ENCODE measurements at regions not wholly inside any gene's neighbourhood (a gene's known extent, or its start where the extent isn't known, plus 50 kb on each side); places are given as distances from the start of the nearest gene placed in this dataset.

GRCh38 chr2:203585516-203585915 is 50.4 kb upstream of the RAPH1 start:
- TF ChIP-seq GATA3 (IDR thresholded peaks at IDR 0.05; ENCODE audit: low read depth, low read length), result no peak
- TF ChIP-seq GATA2 (IDR thresholded peaks at IDR 0.05; ENCODE audit: low read depth, low read length), result no peak

DNA sequence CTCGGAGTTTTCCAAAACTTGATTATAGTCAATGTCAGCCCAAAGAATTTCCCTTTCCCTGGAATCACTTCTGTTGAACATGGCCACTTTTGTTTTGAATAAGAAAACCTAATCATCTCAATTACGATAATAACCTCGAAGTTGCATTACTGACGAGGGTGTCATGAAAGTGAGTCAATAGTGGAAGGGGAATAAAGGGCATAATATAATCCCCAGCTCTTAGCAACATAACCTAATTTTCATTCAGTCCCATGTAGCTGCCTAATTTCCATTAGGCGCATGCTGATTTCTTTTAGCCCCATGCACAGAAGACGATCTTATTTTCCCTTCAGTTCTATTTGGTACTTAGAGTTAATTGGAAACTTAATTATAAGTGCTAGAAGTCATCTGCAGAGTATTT is 51.1 kb upstream of the RAPH1 start:
- no peak for TF ChIP-seq GATA2 (IDR thresholded peaks at IDR 0.05; ENCODE audit: low read depth, low read length)
- TF ChIP-seq GATA3 (IDR thresholded peaks at IDR 0.05; ENCODE audit: low read depth, low read length), result no peak

GRCh38 chr2:203586696-203587095 is 51.6 kb upstream of the RAPH1 start:
- no peak for TF ChIP-seq GATA2 (IDR thresholded peaks at IDR 0.05; ENCODE audit: low read depth, low read length)
- TF ChIP-seq GATA3 (IDR thresholded peaks at IDR 0.05; ENCODE audit: low read depth, low read length), result no peak

GRCh38 chr2:203590496-203590895 is 55.4 kb upstream of the RAPH1 start:
- TF ChIP-seq GATA2 (IDR thresholded peaks at IDR 0.05; ENCODE audit: low read depth, low read length), result no peak
- no peak for TF ChIP-seq GATA3 (IDR thresholded peaks at IDR 0.05; ENCODE audit: low read depth, low read length)

- no peak for TF ChIP-seq GATA3 (IDR thresholded peaks at IDR 0.05; ENCODE audit: low read depth, low read length)
- no peak for TF ChIP-seq GATA2 (IDR thresholded peaks at IDR 0.05; ENCODE audit: low read depth, low read length)
Measured at GRCh38 chr2:203591642-203592041, 56.5 kb upstream of the RAPH1 start.

- TF ChIP-seq GATA2 (IDR thresholded peaks at IDR 0.05; ENCODE audit: low read depth, low read length) (no peak), GATA3 (IDR thresholded peaks at IDR 0.05; ENCODE audit: low read depth, low read length) (no peak)
Measured at GRCh38 chr2:203592470-203592869, 57.4 kb upstream of the RAPH1 start.

DNA sequence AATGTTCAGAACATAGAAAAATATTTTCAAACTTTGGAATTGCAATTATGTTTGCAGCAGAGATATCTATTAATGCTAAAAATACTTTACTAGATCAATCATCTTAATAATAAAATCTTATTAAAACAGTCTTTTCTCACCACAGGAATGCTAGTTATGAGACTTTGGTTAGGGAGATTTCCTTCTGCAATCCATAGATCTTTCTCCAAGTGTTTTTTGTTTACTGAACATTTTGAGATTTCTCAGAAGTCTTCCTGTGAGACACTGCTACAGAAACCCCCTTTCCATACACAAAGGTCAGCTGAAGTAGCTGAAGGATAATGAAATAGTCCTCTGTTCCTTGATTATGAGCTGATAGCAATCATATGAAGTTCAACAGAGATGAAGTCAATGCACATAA is 59.4 kb upstream of the RAPH1 start:
- TF ChIP-seq GATA3 (IDR thresholded peaks at IDR 0.05; ENCODE audit: low read depth, low read length) (no peak), GATA2 (IDR thresholded peaks at IDR 0.05; ENCODE audit: low read depth, low read length) (no peak)

- TF ChIP-seq GATA3 (IDR thresholded peaks at IDR 0.05; ENCODE audit: low read depth, low read length) (no peak), GATA2 (IDR thresholded peaks at IDR 0.05; ENCODE audit: low read depth, low read length) (no peak)
Measured at GRCh38 chr2:203596183-203596582, 61.1 kb upstream of the RAPH1 start.

GRCh38 chr2:203599509-203599908 is 64.4 kb upstream of the RAPH1 start:
- TF ChIP-seq GATA2 (IDR thresholded peaks at IDR 0.05; ENCODE audit: low read depth, low read length) (no peak), GATA3 (IDR thresholded peaks at IDR 0.05; ENCODE audit: low read depth, low read length) (no peak)

- TF ChIP-seq GATA3 (IDR thresholded peaks at IDR 0.05; ENCODE audit: low read depth, low read length), result no peak
- no peak for TF ChIP-seq GATA2 (IDR thresholded peaks at IDR 0.05; ENCODE audit: low read depth, low read length)
Measured at GRCh38 chr2:203600286-203600685, 65.2 kb upstream of the RAPH1 start.

DNA sequence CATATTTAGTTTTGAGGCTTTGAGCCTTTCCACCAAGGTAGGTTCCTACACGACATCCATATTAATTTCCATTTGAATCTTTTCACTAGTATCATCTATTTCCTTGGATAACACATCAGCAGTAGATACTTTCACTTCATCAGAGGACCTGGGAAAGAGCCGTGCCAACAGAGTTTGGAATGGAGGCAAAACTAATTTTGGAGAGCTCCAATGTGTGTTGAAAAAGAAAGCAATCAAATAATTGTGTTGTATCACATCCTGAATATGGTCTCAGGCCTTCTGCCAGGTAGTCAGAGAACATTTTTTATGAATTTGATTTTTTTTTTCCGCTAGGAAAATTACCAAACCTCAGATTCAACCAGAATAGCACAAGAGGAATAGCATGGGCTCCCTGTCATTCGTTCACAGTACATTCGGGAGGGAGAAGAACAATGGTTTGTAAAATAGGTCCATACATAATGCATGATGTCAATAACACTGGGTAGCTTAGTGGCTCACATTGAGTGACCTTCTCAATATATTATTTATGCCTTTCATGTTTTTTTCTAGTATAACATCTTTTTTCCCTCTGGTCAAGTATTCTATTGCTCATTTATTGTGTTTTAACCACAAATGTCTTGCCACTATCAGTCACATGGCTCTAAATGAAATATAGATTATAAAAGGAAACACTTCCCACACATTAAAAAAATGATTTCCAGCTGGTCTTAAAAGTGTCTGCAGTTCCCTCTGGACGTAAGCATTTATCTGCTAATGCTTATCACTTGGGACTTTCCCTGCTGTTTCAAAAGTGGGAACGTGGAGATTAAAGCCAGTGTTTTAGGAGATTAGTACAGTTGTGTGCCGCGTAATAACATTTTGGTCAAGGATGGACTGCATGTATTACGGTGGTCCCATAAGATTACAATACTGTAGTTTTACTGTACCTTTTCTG is 68.6 kb upstream of the RAPH1 start:
- TF ChIP-seq GATA2 (IDR thresholded peaks at IDR 0.05; ENCODE audit: low read depth, low read length) (no peak), GATA3 (IDR thresholded peaks at IDR 0.05; ENCODE audit: low read depth, low read length) (no peak)

DNA sequence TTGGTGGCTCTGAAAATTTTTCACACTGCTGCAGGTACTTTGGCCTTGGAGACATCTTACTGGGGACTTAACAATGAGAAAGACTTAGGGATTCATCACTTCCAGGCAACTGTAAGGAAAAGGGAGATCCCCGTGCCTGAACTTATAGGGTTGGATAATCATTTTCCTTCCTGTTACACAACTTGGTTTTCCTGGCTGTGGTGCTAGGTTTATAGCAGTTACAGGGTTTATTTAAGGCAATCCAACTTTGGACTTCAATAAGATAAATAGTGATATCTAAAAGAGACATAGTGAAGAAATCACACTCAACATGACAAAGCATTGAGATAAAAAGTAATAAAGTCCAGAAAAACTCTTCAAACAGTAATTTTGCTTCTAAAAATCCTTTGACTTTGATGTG is 70.2 kb upstream of the RAPH1 start:
- TF ChIP-seq GATA2 (IDR thresholded peaks at IDR 0.05; ENCODE audit: low read depth, low read length) (no peak), GATA3 (IDR thresholded peaks at IDR 0.05; ENCODE audit: low read depth, low read length) (no peak)

DNA sequence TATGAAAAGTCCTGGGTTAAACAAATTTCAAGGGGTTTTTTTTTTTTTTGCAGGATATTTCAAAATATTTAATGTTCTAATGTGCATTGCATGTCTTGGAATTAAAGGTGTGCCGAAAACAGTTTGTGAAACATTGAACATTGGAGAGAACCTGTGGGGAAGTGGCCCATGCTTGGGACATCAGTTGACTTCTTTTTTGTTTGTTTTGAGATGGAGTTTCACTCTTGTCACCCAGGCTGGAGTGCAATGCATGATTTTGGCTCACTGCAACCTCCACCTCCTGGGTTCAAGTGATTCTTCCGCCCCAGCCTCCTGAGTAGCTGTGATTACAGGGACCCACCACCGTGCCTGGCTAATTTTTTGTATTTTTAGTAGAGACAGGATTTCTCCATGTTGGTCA is 71.0 kb upstream of the RAPH1 start:
- no peak for TF ChIP-seq GATA3 (IDR thresholded peaks at IDR 0.05; ENCODE audit: low read depth, low read length)

GRCh38 chr2:203610558-203610957 is 75.5 kb upstream of the RAPH1 start:
- TF ChIP-seq GATA2 (IDR thresholded peaks at IDR 0.05; ENCODE audit: low read depth, low read length) (no peak), GATA3 (IDR thresholded peaks at IDR 0.05; ENCODE audit: low read depth, low read length) (no peak)

GRCh38 chr2:203612246-203612645 is 77.1 kb upstream of the RAPH1 start:
- TF ChIP-seq GATA3 (IDR thresholded peaks at IDR 0.05; ENCODE audit: low read depth, low read length) (no peak), GATA2 (IDR thresholded peaks at IDR 0.05; ENCODE audit: low read depth, low read length) (no peak)

Measured in SH-SY5Y (cell line).